PC-9 (cell line): ENCODE measurements at regions not wholly inside any gene's neighbourhood (a gene's known extent, or its start where the extent isn't known, plus 50 kb on each side); places are given as distances from the start of the nearest gene placed in this dataset.

ENCODE experiments used
- BruUV-seq: library from RNA; stranded (reverse); fragments of 400-500 nt; replicated peaks from 2 replicates; lab custom pipeline; 2021; lab: Mats Ljungman, UMichigan
- CTCF ChIA-PET: fragments of 300-600 bp; sonication (Branson Sonifier 250); formaldehyde crosslinking; loops from one replicate; lab custom pipeline; 2022; ENCODE audit warnings: antibody characterized with exemption; lab: Charles Lee
- POLR2A ChIA-PET: fragments of 300-600 bp; sonication (Branson Sonifier 250); formaldehyde crosslinking; loops from one replicate; lab custom pipeline; 2022; ENCODE audit warnings: antibody characterized with exemption; ENCODE audit not compliant: unreplicated experiment; lab: Charles Lee
- DNase-seq, 2 experiments: peaks; one replicate each; pipeline versions ENCODE4 v3.0.0 to v3.0.0-alpha.2; 2015 to 2022; ENCODE audit warnings: mixed read lengths in 1 of 2
- H2AFZ ChIP-seq: fragments of 200-600 bp; sonication (generic); 2 replicates; pipeline ENCODE4 v1.8.1; 2017; ENCODE audit warnings: antibody characterized with exemption
- H3F3A ChIP-seq: fragments of 200-600 bp; sonication (generic); 2 replicates; pipeline ENCODE4 v1.8.1; 2017; ENCODE audit warnings: antibody characterized with exemption, mild to moderate bottlenecking, low read depth; ENCODE audit not compliant: insufficient read depth
- H3K27ac ChIP-seq: fragments of 200-600 bp; sonication (generic); 2 replicates; pipeline ENCODE4 v1.6.1; 2016; ENCODE audit warnings: mixed run types
- H3K27me3 ChIP-seq: fragments of 200-600 bp; sonication (generic); 2 replicates; pipeline ENCODE4 v1.6.1; 2016; ENCODE audit warnings: low read depth, mixed run types; ENCODE audit not compliant: insufficient read depth
- H3K36me3 ChIP-seq: fragments of 200-600 bp; sonication (generic); 2 replicates; pipeline ENCODE4 v1.6.1; 2016; ENCODE audit warnings: low read depth, mixed run types
- H3K4me1 ChIP-seq: fragments of 200-600 bp; sonication (generic); replicated peaks from 2 replicates; pipeline ENCODE4 v1.6.1; 2016; ENCODE audit warnings: mixed run types; ENCODE audit not compliant: insufficient read depth
- H3K4me2 ChIP-seq: fragments of 200-600 bp; sonication (generic); 2 replicates; pipeline ENCODE4 v1.6.1; 2017; ENCODE audit warnings: mixed run types
- H3K4me3 ChIP-seq: fragments of 200-600 bp; sonication (generic); 2 replicates; pipeline ENCODE4 v1.6.1; 2016; ENCODE audit warnings: mixed run types
- H3K79me2 ChIP-seq: fragments of 200-600 bp; sonication (generic); 2 replicates; pipeline ENCODE4 v1.6.1; 2017; ENCODE audit warnings: low read depth, mixed run types
- H3K9me2 ChIP-seq: fragments of 200-600 bp; sonication (generic); 2 replicates; pipeline ENCODE4 v1.8.1; 2017; ENCODE audit warnings: mild to moderate bottlenecking; ENCODE audit not compliant: insufficient read depth
- H3K9me3 ChIP-seq: fragments of 200-600 bp; sonication (generic); 2 replicates; pipeline ENCODE4 v1.8.1; 2016; ENCODE audit warnings: low read depth; ENCODE audit not compliant: insufficient read depth
- H4K20me1 ChIP-seq: fragments of 200-600 bp; sonication (generic); 2 replicates; pipeline ENCODE4 v1.8.1; 2017; ENCODE audit not compliant: insufficient read depth
- EZH2 ChIP-seq: fragments of 200-600 bp; sonication (generic); IDR thresholded peaks from 2 replicates; pipeline ENCODE4 v1.8.0; 2017; ENCODE audit warnings: antibody characterized with exemption, low read depth
- intact Hi-C: fragments of 100-400 bp; cut with micrococcal nuclease; formaldehyde crosslinking; loops from one replicate; pipeline ENCODE4 v1.10.0; 2022; ENCODE audit not compliant: unreplicated experiment
- TF ChIP-seq, protein P1 (sequence below): fragments of 200-600 bp; sonication (generic); conservative IDR thresholded peaks from 2 replicates; pipeline ENCODE4 v1.6.1; 2017; ENCODE audit warnings: mixed run types, antibody characterized with exemption, mild to moderate bottlenecking, moderate library complexity

DNA sequence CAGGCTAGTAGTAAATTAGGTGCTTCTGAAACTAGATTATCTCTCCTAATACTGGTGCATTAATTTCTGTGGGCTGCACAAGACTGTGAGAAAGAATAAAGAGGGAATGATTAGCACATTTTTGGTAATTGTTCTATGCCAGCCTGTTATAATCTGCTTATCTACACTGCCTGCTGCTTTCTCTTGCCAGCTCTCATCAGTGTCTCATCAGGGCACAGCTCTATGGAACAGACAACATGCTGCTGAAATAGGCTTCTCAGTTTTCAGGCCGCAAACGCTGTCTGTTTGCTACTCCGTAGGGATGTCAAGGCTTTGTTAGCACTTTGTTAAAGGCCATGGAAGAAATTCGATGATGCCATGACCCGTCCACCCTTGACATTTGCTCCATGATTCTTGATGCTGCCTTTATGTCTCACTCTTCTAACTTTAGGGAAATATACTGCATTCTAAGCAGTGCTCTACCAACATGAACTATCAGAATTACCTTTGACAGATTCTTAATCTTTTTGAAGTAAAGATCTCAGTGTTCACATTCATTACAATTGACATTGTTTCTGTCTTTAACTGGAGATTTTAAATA lies 84.0 kb upstream of the PRR20A start:
- H3K36me3 ChIP-seq = no peaks in the 10 kb centered on the region
- no peak overlapping the region for H3K27ac ChIP-seq
- no peak overlapping the region for H3K4me3 ChIP-seq
- intact Hi-C loops = no loop called here
- H3K79me2 ChIP-seq = no peaks in the 10 kb centered on the region
- H3K9me3 ChIP-seq = no peaks in the 10 kb centered on the region
- H2AFZ ChIP-seq = no peak overlapping the region
- H3K9me2 ChIP-seq = no peaks in the 10 kb centered on the region
- TF ChIP-seq EZH2 = no peak
- TF ChIP-seq, protein P1, sequence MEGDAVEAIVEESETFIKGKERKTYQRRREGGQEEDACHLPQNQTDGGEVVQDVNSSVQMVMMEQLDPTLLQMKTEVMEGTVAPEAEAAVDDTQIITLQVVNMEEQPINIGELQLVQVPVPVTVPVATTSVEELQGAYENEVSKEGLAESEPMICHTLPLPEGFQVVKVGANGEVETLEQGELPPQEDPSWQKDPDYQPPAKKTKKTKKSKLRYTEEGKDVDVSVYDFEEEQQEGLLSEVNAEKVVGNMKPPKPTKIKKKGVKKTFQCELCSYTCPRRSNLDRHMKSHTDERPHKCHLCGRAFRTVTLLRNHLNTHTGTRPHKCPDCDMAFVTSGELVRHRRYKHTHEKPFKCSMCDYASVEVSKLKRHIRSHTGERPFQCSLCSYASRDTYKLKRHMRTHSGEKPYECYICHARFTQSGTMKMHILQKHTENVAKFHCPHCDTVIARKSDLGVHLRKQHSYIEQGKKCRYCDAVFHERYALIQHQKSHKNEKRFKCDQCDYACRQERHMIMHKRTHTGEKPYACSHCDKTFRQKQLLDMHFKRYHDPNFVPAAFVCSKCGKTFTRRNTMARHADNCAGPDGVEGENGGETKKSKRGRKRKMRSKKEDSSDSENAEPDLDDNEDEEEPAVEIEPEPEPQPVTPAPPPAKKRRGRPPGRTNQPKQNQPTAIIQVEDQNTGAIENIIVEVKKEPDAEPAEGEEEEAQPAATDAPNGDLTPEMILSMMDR = no peak
- no peaks in the 10 kb centered on the region for H4K20me1 ChIP-seq
- no peaks in the 10 kb centered on the region for H3K4me1 ChIP-seq
- no peak for DNase-seq
- H3K27me3 ChIP-seq = no peaks in the 10 kb centered on the region
- no TSS peak for BruUV-seq
- H3K4me2 ChIP-seq = no peak overlapping the region
- no peaks in the 10 kb centered on the region for H3F3A ChIP-seq
- ChIA-PET POLR2A (no interaction called here), CTCF (no interaction called here)

DNA sequence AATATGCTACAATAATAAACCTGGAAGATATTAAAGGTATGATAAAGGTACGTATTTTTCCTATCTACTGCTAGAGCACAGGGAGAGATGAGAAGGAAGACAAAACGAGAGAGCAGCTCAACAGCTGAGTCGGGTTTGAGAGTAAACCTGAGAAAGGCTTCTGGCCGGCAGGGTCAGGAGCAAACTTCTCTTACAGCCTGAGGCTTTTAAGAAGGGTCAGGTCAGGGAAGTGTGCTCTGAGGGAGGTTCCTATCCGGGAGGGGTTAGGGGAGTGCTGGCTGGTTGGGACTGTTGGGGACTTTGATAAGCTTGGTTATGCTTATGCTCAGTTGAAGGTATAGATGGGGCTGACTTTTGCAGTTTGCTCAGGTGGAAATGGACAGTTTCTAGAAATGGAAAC lies 77.7 kb upstream of the PRR20A start:
- H3K4me3 ChIP-seq = no peak overlapping the region
- BruUV-seq = no TSS peak
- CTCF ChIA-PET = no interaction called here

DNA sequence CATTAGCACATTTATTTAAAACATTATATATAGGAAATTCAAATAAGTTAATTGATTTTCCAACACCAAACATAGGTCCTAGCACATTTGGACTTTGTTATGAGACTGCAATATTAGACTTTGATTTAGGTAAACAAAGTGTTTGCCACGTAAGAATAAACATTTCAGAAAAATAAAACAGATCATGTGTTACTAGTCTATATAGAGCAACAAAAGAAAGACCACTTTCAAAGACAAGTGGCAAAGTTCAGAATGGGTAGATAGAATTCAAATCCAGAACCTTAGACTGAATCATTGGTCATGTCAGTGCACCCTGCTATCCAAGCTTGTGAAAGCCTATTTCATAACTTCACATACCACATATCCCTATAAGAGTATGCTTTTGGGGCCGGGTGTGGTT lies 66.7 kb upstream of the PRR20A start:
- no peak for DNase-seq
- ChIA-PET POLR2A (no interaction called here), CTCF (no interaction called here)
- no peaks in the 10 kb centered on the region for H3K4me1 ChIP-seq
- no TSS peak for BruUV-seq
- H3K27me3 ChIP-seq = no peaks in the 10 kb centered on the region
- no peak overlapping the region for H2AFZ ChIP-seq
- no peak overlapping the region for H3K4me2 ChIP-seq
- H3K9me3 ChIP-seq = no peaks in the 10 kb centered on the region
- no peaks in the 10 kb centered on the region for H3F3A ChIP-seq
- no peaks in the 10 kb centered on the region for H3K9me2 ChIP-seq
- no peaks in the 10 kb centered on the region for H4K20me1 ChIP-seq
- no peak overlapping the region for H3K4me3 ChIP-seq
- no peak overlapping the region for H3K27ac ChIP-seq
- H3K79me2 ChIP-seq = no peaks in the 10 kb centered on the region
- TF ChIP-seq, protein P1 = no peak
- no peak for TF ChIP-seq EZH2
- H3K36me3 ChIP-seq = no peaks in the 10 kb centered on the region
- intact Hi-C loops = no loop called here

More for the DNA sequence above, 77.7 kb upstream of the PRR20A start:
- POLR2A ChIA-PET = no interaction called here
- no peaks in the 10 kb centered on the region for H3K9me2 ChIP-seq
- H3F3A ChIP-seq = no peaks in the 10 kb centered on the region
- no peaks in the 10 kb centered on the region for H3K27me3 ChIP-seq
- H3K36me3 ChIP-seq = no peaks in the 10 kb centered on the region
- no peaks in the 10 kb centered on the region for H3K9me3 ChIP-seq
- no peak for TF ChIP-seq EZH2
- TF ChIP-seq, protein P1 = no peak
- DNase-seq = no peak
- no peaks in the 10 kb centered on the region for H3K79me2 ChIP-seq
- no peak overlapping the region for H2AFZ ChIP-seq
- H3K4me2 ChIP-seq = no peak overlapping the region
- intact Hi-C loops = no loop called here
- no peaks in the 10 kb centered on the region for H4K20me1 ChIP-seq
- no peak overlapping the region for H3K27ac ChIP-seq
- H3K4me1 ChIP-seq = no peaks in the 10 kb centered on the region
